Inflammatory macrophage treated with lipopolysaccharide for 1 hour (primary cell): ENCODE measurements at regions not wholly inside any gene's neighbourhood (a gene's known extent, or its start where the extent isn't known, plus 50 kb on each side); places are given as distances from the start of the nearest gene placed in this dataset.

Source experiments
- DNase-seq, 2 donors: peaks; one replicate each; pipeline ENCODE4 v3.0.0-alpha.2; 2020 to 2022

GRCh38 chr4:119695216-119695615 lies 66.6 kb upstream of the PDE5A start:
- no peak for DNase-seq

GRCh38 chr4:119693126-119693525 lies 64.5 kb upstream of the PDE5A start:
- DNase-seq, result no peak

GRCh38 chr4:119692001-119692400 lies 63.4 kb upstream of the PDE5A start:
- DNase-seq, result no peak

- no peak for DNase-seq
Measured at GRCh38 chr4:119690871-119691270, 62.3 kb upstream of the PDE5A start.

- DNase-seq, result no peak
Measured at GRCh38 chr4:119688446-119688845, 59.8 kb upstream of the PDE5A start.

GRCh38 chr4:119684463-119684862 lies 55.9 kb upstream of the PDE5A start:
- DNase-seq, result no peak

GRCh38 chr4:119683518-119683917 lies 54.9 kb upstream of the PDE5A start:
- no peak for DNase-seq

GRCh38 chr4:119682099-119682498 lies 53.5 kb upstream of the PDE5A start:
- DNase-seq, result no peak

GRCh38 chr4:119679251-119679650 lies 50.6 kb upstream of the PDE5A start:
- DNase-seq, result no peak

GRCh38 chr4:119678761-119679160 lies 50.2 kb upstream of the PDE5A start:
- DNase-seq, result no peak
